GM12875 (cell line): ENCODE measurements at regions not wholly inside any gene's neighbourhood (a gene's known extent, or its start where the extent isn't known, plus 50 kb on each side); places are given as distances from the start of the nearest gene placed in this dataset.

Experiments
- H3K4me3 ChIP-seq: one replicate; pipeline ENCODE4 v1.5.1; 2011; ENCODE audit warnings: low read depth, low read length, control low read depth
- CTCF ChIP-seq: IDR thresholded peaks from 2 replicates; pipeline ENCODE4 v1.5.1; 2011; ENCODE audit warnings: low read depth, mild to moderate bottlenecking, control low read depth, inconsistent platforms, low read length, moderate library complexity, borderline replicate concordance; ENCODE audit not compliant: insufficient read depth

DNA sequence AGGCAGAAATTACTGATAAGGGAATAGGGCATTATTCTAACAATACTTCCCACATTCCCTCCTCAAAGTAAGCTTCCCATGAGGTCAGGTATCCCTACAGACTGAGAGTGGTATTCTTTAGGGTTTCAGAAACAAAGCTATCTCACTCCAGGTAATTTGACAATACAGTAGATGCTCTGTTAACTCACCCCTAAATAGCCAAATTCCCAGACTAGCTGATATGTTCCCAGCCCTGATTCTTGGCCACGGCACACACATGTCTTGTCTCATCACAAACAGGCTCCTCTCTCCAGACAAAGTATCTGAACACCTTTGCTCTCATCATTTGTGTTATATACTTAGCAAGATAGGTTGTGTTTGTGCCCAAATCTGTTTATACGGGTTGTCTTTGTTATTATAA, 139.9 kb downstream of the ZNF608 start:
- TF ChIP-seq CTCF, result no peak
- H3K4me3 ChIP-seq, result no peak overlapping the region

DNA sequence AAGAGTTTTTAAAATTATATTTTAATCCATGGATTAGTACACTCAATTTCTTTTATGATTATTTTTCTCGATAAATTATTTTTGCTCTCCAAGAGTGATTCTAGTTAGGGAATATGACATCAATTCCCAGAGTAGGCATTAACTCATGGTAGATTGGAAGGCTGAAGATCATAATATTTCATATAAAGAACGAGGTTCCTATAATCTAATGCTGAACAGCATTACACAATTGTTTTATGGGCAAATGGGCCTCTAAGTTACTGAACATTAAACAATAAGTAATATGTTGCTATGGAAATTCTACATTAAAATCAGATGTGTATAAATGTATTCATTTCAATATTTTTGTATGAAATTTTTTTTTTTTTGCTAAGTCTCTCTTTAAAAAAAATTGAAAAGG, 140.3 kb downstream of the ZNF608 start:
- TF ChIP-seq CTCF, result no peak
- H3K4me3 ChIP-seq, result no peak overlapping the region

- no peak overlapping the region for H3K4me3 ChIP-seq
- no peak for TF ChIP-seq CTCF
These were observed 140.9 kb downstream of the ZNF608 start for GRCh38 chr5:124605541-124605940.

DNA sequence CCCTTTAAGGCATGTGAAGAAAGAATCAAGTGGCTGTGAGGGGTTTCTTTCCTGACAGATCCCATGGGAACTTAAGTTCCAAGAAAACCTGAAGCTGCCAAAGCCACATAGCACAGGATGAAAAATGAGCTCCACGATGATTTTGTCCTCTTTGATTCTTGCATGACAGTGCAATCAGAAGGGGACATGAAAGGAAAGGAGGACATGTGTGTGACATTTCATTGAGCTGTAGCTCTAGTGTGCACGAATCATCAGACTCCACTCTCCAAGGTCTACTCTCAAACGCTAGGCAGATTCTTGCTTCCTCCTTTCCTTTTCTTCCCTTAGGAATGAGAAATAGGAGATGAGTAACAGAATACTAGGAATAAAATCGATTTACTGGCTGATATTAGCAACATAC, 142.0 kb downstream of the ZNF608 start:
- no peak overlapping the region for H3K4me3 ChIP-seq
- no peak for TF ChIP-seq CTCF

GRCh38 chr5:124602925-124603650, 143.4 kb downstream of the ZNF608 start:
- H3K4me3 ChIP-seq, result no peak overlapping the region
- TF ChIP-seq CTCF, result no peak

GRCh38 chr5:124599028-124599973, 147.1 kb downstream of the ZNF608 start:
- H3K4me3 ChIP-seq, result no peak overlapping the region
- no peak for TF ChIP-seq CTCF
